ENCODE measurements at regions not wholly inside any gene's neighbourhood (a gene's known extent, or its start where the extent isn't known, plus 50 kb on each side); places are given as distances from the start of the nearest gene placed in this dataset.

DNA sequence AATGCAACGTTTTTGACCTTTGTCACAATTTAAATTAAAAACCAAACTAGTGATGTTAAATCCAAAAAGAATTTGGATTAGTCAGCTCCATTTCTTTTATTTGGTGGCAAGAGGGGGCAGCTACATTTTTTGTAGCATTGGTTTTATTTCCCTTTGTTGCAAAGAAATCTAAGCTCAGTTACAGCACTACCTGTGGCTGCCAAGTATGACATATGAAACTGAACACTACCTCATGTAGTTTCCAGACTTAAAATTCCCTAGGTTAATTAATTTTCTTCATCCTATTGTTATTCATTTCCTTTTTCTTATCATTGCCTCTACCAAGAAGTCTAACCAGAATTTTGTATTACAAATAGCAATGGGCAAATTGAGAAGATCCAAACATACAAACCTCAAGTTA, 393.5 kb downstream of the BRINP1 start:
- Histone ChIP-seq H3K4me1 (ENCODE audit: insufficient read depth, low read length) (no peaks in the 10 kb centered on the region), H3K9me3 (ENCODE audit: insufficient read depth, low read depth, low read length) (no peaks in the 10 kb centered on the region), H3K4me2 (ENCODE audit: low read length) (no peak overlapping the region), H3K27ac (ENCODE audit: low read depth, low read length) (no peak overlapping the region), H3K79me2 (ENCODE audit: insufficient read depth, low read length) (no peaks in the 10 kb centered on the region), H3K9ac (ENCODE audit: low read length) (no peak overlapping the region), H3K27me3 (ENCODE audit: insufficient read depth, low read length) (no peaks in the 10 kb centered on the region), H3K4me3 (ENCODE audit: insufficient read depth, low read depth, low read length) (no peak overlapping the region), H2AFZ (ENCODE audit: low read depth, low read length) (no peak overlapping the region), H4K20me1 (ENCODE audit: insufficient read depth, low read length) (no peaks in the 10 kb centered on the region), H3K36me3 (ENCODE audit: insufficient read depth, low read length) (no peaks in the 10 kb centered on the region)
- TF ChIP-seq EZH2 (IDR thresholded peaks at IDR 0.05; ENCODE audit: insufficient read depth, low read length) (no peak), CTCF (IDR thresholded peaks at IDR 0.05; ENCODE audit: insufficient read depth, low read depth, low read length) (no peak)
- Mint-ChIP-seq H3K4me1 (ENCODE audit: low read depth, unreplicated experiment) (peaks cover 3% of the 10 kb centered on the region), H3K36me3 (ENCODE audit: low read depth, unreplicated experiment) (no peaks in the 10 kb centered on the region), H3K27ac (ENCODE audit: unreplicated experiment) (no peak overlapping the region), H3K9me3 (ENCODE audit: unreplicated experiment) (no peaks in the 10 kb centered on the region), H3K27me3 (ENCODE audit: low read depth, unreplicated experiment) (no peaks in the 10 kb centered on the region), H3K4me3 (ENCODE audit: unreplicated experiment) (no peak overlapping the region)
- DNase-seq (ENCODE audit: low read depth), result peak; percentile 69
- FAIRE-seq, result peak; percentile 50

- H3K4me3 ChIP-seq (ENCODE audit: insufficient read depth, low read depth, low read length), result no peak overlapping the region
- Mint-ChIP-seq H3K27ac (ENCODE audit: unreplicated experiment) (no peak overlapping the region), H3K4me1 (ENCODE audit: low read depth, unreplicated experiment) (peaks cover 5% of the 10 kb centered on the region), H3K4me3 (ENCODE audit: unreplicated experiment) (no peak overlapping the region), H3K9me3 (ENCODE audit: unreplicated experiment) (no peaks in the 10 kb centered on the region), H3K27me3 (ENCODE audit: low read depth, unreplicated experiment) (no peaks in the 10 kb centered on the region), H3K36me3 (ENCODE audit: low read depth, unreplicated experiment) (no peaks in the 10 kb centered on the region)
- DNase-seq (ENCODE audit: low read depth) (no peak), FAIRE-seq (no peak)
- H3K36me3 ChIP-seq (ENCODE audit: insufficient read depth, low read length), result no peaks in the 10 kb centered on the region
- no peaks in the 10 kb centered on the region for H3K79me2 ChIP-seq (ENCODE audit: insufficient read depth, low read length)
- no peaks in the 10 kb centered on the region for H3K9me3 ChIP-seq (ENCODE audit: insufficient read depth, low read depth, low read length)
- no peaks in the 10 kb centered on the region for H3K4me1 ChIP-seq (ENCODE audit: insufficient read depth, low read length)
- no peak overlapping the region for H3K27ac ChIP-seq (ENCODE audit: low read depth, low read length)
- no peak overlapping the region for H3K9ac ChIP-seq (ENCODE audit: low read length)
- no peaks in the 10 kb centered on the region for H4K20me1 ChIP-seq (ENCODE audit: insufficient read depth, low read length)
- no peak overlapping the region for H2AFZ ChIP-seq (ENCODE audit: low read depth, low read length)
- H3K4me2 ChIP-seq (ENCODE audit: low read length), result no peak overlapping the region
- TF ChIP-seq EZH2 (IDR thresholded peaks at IDR 0.05; ENCODE audit: insufficient read depth, low read length) (no peak), CTCF (IDR thresholded peaks at IDR 0.05; ENCODE audit: insufficient read depth, low read depth, low read length) (no peak)
- H3K27me3 ChIP-seq (ENCODE audit: insufficient read depth, low read length), result no peaks in the 10 kb centered on the region
These were observed 393.1 kb downstream of the BRINP1 start for GRCh38 chr9:118976160-118976559.

DNA sequence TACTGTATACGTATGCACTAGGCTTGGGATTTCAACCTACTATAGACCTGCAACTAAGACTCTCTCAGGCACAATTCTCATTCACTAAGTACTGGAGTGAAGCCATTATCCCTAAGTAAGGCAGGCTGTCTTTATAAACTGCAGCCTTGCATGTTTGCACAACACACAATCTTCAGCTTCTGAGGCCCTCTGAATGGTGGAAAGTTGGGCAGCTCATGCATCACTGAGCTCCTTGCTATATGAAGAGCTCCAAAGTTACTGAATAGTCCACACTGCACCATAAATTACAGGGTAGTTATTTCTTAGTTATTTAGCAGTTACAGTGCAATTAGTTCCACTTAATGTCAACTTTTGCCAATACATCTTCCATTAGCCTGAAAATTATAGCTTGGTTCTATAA, 384.6 kb downstream of the BRINP1 start:
- no peak overlapping the region for H3K4me3 ChIP-seq (ENCODE audit: insufficient read depth, low read depth, low read length)
- H2AFZ ChIP-seq (ENCODE audit: low read depth, low read length), result no peak overlapping the region
- TF ChIP-seq CTCF (IDR thresholded peaks at IDR 0.05; ENCODE audit: insufficient read depth, low read depth, low read length), result no peak
- no peak for FAIRE-seq
- H3K79me2 ChIP-seq (ENCODE audit: insufficient read depth, low read length), result no peaks in the 10 kb centered on the region
- Mint-ChIP-seq H3K36me3 (ENCODE audit: low read depth, unreplicated experiment) (no peaks in the 10 kb centered on the region), H3K4me3 (ENCODE audit: unreplicated experiment) (no peak overlapping the region), H3K4me1 (ENCODE audit: low read depth, unreplicated experiment) (peaks cover 7% of the 10 kb centered on the region), H3K9me3 (ENCODE audit: unreplicated experiment) (no peaks in the 10 kb centered on the region), H3K27me3 (ENCODE audit: low read depth, unreplicated experiment) (no peaks in the 10 kb centered on the region), H3K27ac (ENCODE audit: unreplicated experiment) (no peak overlapping the region)
- H3K9me3 ChIP-seq (ENCODE audit: insufficient read depth, low read depth, low read length), result no peaks in the 10 kb centered on the region
- no peaks in the 10 kb centered on the region for H3K4me1 ChIP-seq (ENCODE audit: insufficient read depth, low read length)
- no peaks in the 10 kb centered on the region for H3K27me3 ChIP-seq (ENCODE audit: insufficient read depth, low read length)
- no peaks in the 10 kb centered on the region for H3K36me3 ChIP-seq (ENCODE audit: insufficient read depth, low read length)
- H4K20me1 ChIP-seq (ENCODE audit: insufficient read depth, low read length), result no peaks in the 10 kb centered on the region
- H3K27ac ChIP-seq (ENCODE audit: low read depth, low read length), result no peak overlapping the region
- no peak overlapping the region for H3K4me2 ChIP-seq (ENCODE audit: low read length)
- DNase-seq (ENCODE audit: low read depth), result no peak
- H3K9ac ChIP-seq (ENCODE audit: low read length), result no peak overlapping the region

Measured in astrocyte (in vitro differentiated cells and primary cell).